ENCODE measurements at regions not wholly inside any gene's neighbourhood (a gene's known extent, or its start where the extent isn't known, plus 50 kb on each side); places are given as distances from the start of the nearest gene placed in this dataset.

DNA sequence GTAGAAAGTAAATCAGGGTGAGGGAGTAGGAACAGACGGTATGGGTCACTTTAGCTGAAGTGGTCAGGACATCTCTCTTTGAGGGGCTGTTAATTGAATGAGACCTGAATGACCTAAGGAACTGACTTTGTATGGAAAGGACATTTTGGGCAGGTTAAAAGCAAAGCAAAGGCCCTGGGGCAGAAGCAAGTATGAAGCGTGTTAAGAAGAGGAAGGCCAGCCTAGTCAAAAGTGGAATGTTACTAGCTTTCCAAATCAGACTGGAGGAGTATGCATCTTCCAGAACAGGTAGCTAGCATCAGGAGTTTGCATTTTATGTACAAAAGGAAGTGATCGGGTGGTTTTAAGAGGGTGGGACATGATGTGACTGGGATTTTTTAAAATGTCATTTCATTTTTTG lies 70.9 kb upstream of the PCGF5 start:
- no peak for DNase-seq

DNA sequence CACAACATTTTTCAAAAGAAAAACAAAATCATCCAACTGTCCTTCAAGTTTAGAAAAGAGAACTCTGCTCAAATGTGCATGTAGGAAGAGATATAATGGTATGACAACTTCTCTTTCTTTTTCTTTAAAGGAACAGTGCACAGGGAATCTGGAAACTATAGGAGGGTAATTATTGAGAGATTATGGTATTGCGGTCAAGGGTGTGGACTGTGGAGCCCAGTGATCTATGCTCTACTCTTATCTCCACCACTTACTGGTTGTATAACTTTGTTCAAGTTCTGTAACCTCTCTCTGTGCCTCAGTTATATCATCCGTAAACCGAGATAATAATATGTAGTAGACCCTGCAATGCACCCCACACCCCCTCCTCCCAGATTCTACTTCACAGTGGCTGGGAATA lies 69.8 kb upstream of the PCGF5 start:
- DNase-seq: no peak

DNA sequence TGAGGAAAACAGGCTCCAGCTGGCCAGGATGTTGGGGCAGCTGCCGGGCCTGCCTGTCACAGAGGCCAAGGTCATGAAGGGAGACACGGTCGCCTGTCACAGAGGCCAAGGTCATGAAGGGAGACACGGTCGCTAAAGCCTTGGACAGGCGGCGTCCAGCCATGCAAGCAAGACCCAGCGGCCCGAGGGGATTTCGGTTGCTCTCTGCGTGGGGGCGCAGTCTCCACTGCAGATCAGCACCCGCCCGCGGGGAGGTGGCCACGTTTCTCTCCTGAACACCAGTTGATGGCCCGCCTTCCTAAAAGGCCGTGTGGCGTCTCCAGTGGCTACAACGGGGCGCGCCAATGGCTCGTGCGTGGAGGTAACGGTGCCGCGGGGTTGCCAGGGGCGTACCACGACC lies 67.0 kb upstream of the PCGF5 start:
- DNase-seq: no peak

DNA sequence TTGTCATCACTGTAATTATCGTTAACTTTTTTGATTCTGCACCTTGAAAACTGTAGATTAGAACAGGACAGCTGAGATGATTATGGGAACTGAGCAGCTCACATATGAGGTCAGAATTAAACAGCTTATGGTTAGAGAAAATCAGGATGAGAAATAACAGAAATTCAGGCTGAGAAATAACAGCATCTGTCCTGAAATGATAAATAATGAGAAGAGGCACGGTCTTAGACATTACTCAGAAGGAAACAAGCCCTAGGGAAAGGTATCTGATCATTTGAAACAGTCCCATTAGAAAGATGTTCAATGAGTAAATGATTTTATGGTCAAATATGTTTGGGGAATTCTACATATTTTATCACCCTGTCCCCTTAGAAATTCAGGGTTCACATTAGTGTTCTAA lies 65.6 kb upstream of the PCGF5 start:
- no peak for DNase-seq

DNA sequence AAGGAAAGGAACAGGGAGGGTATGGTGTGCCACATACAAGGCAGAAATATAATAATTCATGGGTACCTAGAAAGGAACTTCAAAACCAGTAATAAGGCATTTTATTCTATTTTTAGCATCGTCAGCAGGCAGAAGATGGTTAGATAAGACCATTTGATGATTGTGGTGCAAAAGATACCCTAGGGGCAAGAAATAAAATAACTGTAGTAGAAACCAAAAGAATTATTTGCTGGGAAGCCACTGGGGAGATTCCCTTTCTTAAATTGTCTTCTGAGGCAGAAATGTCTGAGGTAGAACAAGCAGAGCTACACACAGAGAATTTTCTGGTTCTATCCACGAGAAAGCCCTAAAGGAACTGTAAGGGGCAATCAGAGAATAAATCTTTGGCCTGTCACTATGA lies 64.3 kb upstream of the PCGF5 start:
- no peak for DNase-seq

DNA sequence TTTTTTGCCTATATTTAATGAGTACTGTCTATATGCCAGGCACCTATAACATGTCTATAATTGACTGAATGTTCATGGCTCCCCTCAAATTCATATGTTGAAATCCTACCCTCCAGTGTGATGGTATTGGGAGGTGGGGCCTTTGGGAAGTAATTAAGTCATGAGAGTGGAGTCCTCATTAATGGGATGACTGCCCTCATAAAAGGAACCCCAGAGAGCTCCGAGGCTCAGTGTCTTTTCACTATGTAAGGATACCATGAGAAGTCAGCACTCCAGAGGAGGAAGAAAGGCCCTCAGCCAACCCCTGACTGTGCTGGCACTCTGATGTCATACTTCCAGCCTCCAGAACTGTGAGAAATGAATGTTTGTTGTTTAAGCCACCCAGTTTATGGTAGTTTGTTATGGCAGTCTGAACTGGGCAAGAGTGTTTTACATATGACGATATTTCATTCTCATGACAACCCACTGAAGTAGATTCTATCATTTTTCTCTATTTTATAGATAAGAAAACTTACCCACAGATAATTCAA lies 61.1 kb upstream of the PCGF5 start:
- DNase-seq: no peak

DNA sequence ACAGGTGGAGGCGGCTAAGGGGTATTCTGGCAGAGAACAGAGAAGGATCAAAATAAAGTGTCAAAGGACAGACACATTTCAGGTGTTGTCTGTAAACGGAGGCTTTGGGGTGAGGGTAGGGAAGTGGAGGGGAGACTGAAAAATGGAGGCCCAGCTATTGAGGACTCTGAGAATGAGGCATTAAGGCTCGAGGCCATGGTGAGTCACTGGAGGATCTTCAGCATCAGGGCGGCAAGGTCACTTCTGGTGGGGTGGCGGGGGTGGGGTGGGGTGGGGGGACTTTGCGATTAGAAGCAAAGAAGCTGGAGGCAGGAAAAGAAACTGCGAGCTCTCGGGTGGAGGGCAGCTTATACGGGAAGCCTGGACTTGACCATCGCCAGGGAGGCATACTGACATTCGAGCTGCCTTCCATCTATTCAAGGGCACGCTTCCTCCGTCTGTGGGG lies 58.4 kb upstream of the PCGF5 start:
- peak in 1 of 2 experiments; percentile 11 for DNase-seq

DNA sequence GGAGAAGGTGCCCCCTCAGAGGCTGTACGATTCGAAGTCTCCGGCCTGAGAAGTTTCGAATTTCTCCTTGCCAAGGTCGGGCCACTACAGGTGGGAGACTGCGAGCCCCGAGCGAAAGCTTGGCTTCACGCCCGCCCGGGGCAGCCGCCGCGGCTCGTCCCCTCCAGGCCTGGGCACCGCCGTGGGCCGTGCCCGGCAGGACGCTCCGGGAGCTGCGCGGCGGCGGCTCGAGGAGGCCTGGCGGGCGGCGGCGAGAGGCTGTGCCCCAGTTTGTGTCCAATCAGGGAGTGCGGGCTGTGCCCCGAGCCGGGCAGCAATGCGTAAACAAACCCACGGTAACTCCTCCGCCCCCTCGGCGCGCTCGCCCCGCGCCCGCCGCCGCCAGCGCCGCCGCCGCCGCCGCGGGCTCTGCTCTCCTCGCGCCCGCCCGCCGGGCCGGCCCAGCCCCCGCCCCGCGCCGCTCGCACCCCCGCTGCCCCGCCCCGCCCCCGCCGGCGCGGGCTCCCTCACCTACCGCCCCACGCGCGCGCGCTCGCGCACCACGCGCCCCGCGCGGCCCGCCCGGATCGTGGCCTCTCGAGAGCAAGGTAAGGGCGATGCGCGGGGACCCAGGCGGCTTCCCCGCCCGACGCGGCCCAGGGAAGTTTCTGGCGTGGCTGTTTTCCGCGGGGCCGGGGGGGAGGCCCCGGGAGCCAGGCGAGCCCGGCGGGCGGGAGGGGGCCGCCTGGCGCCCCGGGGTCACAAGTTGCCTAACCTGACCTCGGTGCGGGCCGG lies 57.8 kb upstream of the PCGF5 start:
- peak; percentile 66 to 76 for DNase-seq

DNA sequence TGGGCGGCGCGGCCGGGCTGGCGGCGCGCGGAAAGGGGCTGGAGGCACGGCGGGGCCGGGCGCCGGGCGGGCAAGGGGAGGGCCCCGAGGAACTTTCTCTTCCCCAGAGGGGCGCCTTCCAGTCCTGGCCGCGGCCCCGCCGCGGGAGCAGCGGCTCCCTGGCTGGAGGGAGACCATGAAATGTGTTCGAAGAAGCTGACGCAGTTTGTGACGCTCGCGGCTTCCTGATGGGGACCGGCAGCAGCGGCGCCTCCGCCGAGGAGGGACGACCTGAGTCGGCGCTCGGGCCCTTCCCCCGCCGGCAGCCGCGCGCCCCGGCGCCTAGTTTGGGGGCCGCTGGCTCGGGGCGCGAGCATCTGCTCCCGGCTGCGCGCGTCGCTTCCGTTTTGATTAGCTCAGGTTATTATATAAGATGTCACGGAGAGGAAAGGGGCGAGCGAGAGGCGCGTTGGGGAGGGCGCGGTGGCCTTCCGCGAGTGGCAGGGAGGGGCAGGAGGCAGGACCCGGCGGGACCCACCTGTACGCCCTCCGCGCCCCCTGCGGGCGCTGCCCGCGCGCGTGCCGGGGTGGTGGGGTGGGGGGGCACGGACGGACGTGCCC lies 57.1 kb upstream of the PCGF5 start:
- DNase-seq: peak; percentile 63 to 68

DNA sequence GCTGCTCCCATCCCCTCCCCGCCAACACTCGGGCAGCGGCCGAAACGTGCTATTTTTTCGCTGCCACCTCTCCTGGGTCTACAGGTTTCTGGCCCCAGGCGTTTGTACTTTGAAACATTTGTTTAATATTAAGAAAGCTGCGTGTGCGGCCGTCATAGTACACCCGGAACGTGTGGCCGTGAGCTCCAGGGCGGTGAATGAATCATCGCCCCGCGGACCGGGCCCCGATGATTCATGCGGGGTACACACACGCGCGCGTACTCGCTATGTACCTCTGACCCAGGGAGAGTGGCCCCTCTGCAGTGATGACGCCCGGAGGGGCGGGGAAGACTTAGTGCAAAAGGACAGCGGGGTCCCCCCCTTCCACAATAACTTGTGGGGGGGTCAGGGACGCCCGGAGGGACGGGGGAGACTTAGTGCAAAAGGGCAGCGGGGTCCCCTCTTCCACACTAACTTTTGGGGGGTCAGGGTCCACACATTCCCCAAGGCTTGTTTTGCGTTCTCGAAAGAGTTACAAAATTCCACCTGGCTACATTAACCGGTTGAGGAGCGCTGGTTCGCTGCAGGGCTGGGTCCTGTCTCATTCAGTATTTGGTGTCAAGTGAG lies 56.5 kb upstream of the PCGF5 start:
- DNase-seq: peak; percentile 65 to 81

DNA sequence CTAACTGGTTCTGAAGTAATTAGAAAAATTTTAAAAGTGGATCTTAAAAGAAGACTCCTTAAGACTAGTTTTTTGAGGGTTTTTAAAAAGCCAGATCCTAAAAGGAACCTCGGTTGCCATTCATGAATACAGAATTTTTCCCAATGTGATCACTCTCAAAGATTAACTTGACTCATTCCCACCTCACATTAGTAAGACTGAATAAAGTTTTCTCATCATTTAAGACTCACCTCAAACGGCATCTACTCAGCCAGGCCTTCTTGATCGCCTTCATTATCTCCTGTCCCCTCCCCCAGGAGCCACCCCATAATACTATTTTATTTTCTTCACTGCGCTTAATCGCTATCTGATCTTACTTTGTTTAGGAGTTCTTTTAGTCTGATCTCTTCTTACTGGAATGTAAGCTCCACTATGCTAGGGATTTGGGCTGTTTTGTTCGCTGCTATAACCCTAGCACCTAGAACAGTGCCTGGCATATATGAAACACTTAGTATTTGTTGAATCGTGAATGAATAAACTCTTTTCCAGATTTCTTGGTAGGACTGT lies 55.9 kb upstream of the PCGF5 start:
- no peak for DNase-seq

DNA sequence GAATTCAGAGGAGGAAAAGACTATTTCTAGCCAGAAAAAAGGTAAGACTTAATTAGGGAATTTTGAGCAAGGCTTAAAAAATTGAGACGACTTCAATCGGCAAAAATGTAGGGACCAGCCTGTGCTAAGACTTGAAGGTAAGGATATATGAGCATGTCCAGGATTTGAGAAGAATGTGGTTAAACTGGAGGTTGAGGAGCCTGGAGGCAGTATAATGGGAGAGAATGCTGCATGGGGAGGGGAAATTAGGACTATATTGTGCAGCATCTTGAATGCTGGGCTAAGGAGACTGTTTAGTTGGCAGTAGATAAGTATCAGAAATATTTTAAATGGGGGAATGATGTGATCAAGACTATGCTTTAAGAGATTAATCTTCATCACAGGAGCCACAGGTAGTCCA lies 53.1 kb upstream of the PCGF5 start:
- DNase-seq: no peak

DNA sequence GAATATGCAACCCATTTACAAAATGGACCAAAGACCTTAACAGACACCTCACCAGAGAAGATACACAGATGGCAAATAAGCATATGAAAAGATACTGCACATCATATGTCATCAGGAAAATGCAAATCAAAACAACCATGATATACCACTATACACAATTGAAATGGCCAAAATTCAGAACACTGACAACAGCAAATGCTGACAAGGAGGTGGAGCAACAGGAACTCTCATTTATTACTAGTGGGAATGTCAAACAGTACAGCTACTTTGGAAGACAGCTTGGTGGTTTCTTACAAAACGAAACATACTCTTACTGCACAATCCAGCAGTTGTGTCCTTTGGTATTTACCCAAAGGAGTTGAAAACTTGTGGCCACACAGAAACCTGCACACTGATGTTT lies 50.0 kb upstream of the PCGF5 start:
- no peak for DNase-seq

Measured in stimulated activated CD4-positive, alpha-beta T cell treated with anti-CD3 and anti-CD28 coated beads, Interleukin-4, amount 100 ng/mL, for 4 hours (primary cell).